ENCODE measurements at regions not wholly inside any gene's neighbourhood (a gene's known extent, or its start where the extent isn't known, plus 50 kb on each side); places are given as distances from the start of the nearest gene placed in this dataset.

DNA sequence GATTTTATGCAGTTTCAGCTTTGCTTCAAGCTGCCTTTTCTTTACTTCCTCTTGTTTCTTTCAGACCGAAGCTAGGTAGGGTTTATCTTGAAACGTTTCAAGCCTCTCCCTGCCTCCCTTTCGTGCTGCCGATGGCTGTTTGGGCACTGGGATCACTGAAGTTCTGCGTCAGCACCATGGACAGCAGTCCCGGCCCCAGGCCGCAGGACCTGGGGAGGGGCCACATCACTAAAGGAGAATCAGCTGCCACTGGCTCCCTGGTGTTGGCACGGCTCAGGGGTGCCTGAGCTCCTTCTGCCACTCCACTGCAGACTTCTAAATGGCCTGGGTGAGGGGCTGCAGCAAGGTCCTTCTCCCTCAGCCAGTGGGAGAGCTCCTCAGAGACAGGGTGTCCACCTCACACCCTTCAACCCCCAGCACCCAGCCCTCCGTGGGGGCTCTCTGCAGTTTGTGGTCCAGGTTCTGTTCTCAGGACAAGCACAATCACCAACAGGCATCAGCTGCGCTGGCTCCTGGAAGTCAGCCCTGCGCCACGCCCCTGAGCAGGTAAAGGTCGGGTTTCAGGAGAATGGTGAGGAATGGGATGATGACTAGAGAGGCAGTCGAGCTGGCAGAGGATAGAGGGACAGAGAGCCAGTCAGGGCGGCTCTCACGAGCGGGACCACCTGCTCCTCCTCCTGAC lies 387.2 kb downstream of the TCERG1L start:
- TF ChIP-seq, protein P1, sequence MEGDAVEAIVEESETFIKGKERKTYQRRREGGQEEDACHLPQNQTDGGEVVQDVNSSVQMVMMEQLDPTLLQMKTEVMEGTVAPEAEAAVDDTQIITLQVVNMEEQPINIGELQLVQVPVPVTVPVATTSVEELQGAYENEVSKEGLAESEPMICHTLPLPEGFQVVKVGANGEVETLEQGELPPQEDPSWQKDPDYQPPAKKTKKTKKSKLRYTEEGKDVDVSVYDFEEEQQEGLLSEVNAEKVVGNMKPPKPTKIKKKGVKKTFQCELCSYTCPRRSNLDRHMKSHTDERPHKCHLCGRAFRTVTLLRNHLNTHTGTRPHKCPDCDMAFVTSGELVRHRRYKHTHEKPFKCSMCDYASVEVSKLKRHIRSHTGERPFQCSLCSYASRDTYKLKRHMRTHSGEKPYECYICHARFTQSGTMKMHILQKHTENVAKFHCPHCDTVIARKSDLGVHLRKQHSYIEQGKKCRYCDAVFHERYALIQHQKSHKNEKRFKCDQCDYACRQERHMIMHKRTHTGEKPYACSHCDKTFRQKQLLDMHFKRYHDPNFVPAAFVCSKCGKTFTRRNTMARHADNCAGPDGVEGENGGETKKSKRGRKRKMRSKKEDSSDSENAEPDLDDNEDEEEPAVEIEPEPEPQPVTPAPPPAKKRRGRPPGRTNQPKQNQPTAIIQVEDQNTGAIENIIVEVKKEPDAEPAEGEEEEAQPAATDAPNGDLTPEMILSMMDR (IDR thresholded peaks at IDR 0.05; ENCODE audit: low read length): no peak
- TF ChIP-seq EZH2 (IDR thresholded peaks at IDR 0.05; ENCODE audit: borderline replicate concordance, low read length): no peak
